CD14-positive monocyte (primary cell): ENCODE measurements at regions not wholly inside any gene's neighbourhood (a gene's known extent, or its start where the extent isn't known, plus 50 kb on each side); places are given as distances from the start of the nearest gene placed in this dataset.

Experiments used
- DNase-seq, 3 donors: peaks; one replicate each; pipeline ENCODE4 v3.0.0-alpha.2; 2011 to 2022
- H2AFZ ChIP-seq: 2 replicates; pipeline ENCODE4 v1.6.0; 2012; ENCODE audit warnings: mild to moderate bottlenecking, low read depth, low read length, inconsistent platforms; ENCODE audit not compliant: insufficient read depth, poor library complexity, severe bottlenecking
- H3K27ac ChIP-seq, 2 donors: 1 replicate in 1 of 2; 2 replicates in 1 of 2; pipeline ENCODE4 v1.5.1; 2012 to 2013; ENCODE audit warnings: low read length in 2 of 2, control low read depth in 1 of 2, inconsistent platforms in 1 of 2, low read depth in 1 of 2, mild to moderate bottlenecking in 1 of 2
- H3K27me3 ChIP-seq, 2 donors: one replicate each; pipeline versions ENCODE4 v1.6.0 to v1.6.1; 2011 to 2013; ENCODE audit warnings: low read length in 2 of 2; ENCODE audit not compliant: control insufficient read depth in 2 of 2, insufficient read depth in 2 of 2
- H3K36me3 ChIP-seq, 2 donors: replicated peaks in 1 of 2; 1 replicate in 1 of 2; 2 replicates in 1 of 2; pipeline versions ENCODE4 v1.5.1 to v1.6.1; 2012 to 2013; ENCODE audit warnings: low read length in 2 of 2, control low read depth in 1 of 2, inconsistent platforms in 1 of 2, mild to moderate bottlenecking in 1 of 2; ENCODE audit not compliant: insufficient read depth in 2 of 2, control insufficient read depth in 1 of 2
- H3K4me1 ChIP-seq, 2 donors: 1 replicate in 1 of 2; 2 replicates in 1 of 2; pipeline versions ENCODE4 v1.5.1 to v1.6.1; 2012 to 2013; ENCODE audit warnings: low read length in 2 of 2, control low read depth in 1 of 2, inconsistent platforms in 1 of 2, mild to moderate bottlenecking in 1 of 2, moderate library complexity in 1 of 2; ENCODE audit not compliant: insufficient read depth in 2 of 2, control insufficient read depth in 1 of 2
- H3K4me2 ChIP-seq: replicated peaks from 2 replicates; pipeline ENCODE3; 2012; ENCODE audit warnings: low read length, moderate library complexity, mild to moderate bottlenecking; ENCODE audit not compliant: poor library complexity, severe bottlenecking; ENCODE audit errors: extremely low read depth
- H3K4me3 ChIP-seq, 3 experiments: fragments of 200-600 bp in 1 of 3; sonication (generic) in 1 of 3; replicated peaks in 1 of 3; 1 replicate in 2 of 3; 2 replicates in 1 of 3; pipeline ENCODE4 v1.5.1; 2011 to 2013; ENCODE audit warnings: low read length in 3 of 3, mild to moderate bottlenecking in 3 of 3, control low read depth in 2 of 3, low read depth in 2 of 3, inconsistent platforms in 1 of 3, moderate library complexity in 1 of 3
- H3K79me2 ChIP-seq: 2 replicates; pipeline ENCODE4 v1.6.0; 2012; ENCODE audit warnings: mild to moderate bottlenecking, control low read depth, inconsistent platforms, low read length, moderate library complexity; ENCODE audit not compliant: insufficient read depth
- H3K9ac ChIP-seq: 2 replicates; pipeline ENCODE4 v1.6.0; 2017; ENCODE audit warnings: low read length, mild to moderate bottlenecking; ENCODE audit not compliant: insufficient read depth, poor library complexity, severe bottlenecking
- H3K9me3 ChIP-seq, 2 donors: replicated peaks in 1 of 2; 1 replicate in 1 of 2; 2 replicates in 1 of 2; pipeline versions ENCODE4 v1.5.1 to v1.6.1; 2012 to 2013; ENCODE audit warnings: low read length in 2 of 2, control low read depth in 1 of 2; ENCODE audit not compliant: control insufficient read depth in 1 of 2, insufficient read depth in 1 of 2
- H4K20me1 ChIP-seq: 2 replicates; pipeline ENCODE4 v1.6.0; 2012; ENCODE audit warnings: mild to moderate bottlenecking, low read length, control low read depth, moderate library complexity; ENCODE audit not compliant: insufficient read depth
- H3K27ac Mint-ChIP-seq, 7 donors: one replicate each; pipeline ENCODE4 v1.8.0; 2020; ENCODE audit warnings: mild to moderate bottlenecking in 7 of 7, mixed read lengths in 7 of 7, moderate library complexity in 6 of 7, inconsistent platforms in 2 of 7
- H3K27me3 Mint-ChIP-seq, 3 donors: one replicate each; pipeline ENCODE4 v1.8.0; 2021 to 2022; ENCODE audit warnings: low read depth in 3 of 3, mild to moderate bottlenecking in 3 of 3, mixed read lengths in 3 of 3, moderate library complexity in 3 of 3, inconsistent platforms in 1 of 3
- H3K36me3 Mint-ChIP-seq, 2 donors: one replicate each; pipeline ENCODE4 v1.8.0; 2020; ENCODE audit warnings: mixed read lengths in 2 of 2, inconsistent platforms in 1 of 2, mild to moderate bottlenecking in 1 of 2
- H3K4me1 Mint-ChIP-seq: one replicate; pipeline ENCODE4 v1.8.0; 2020; ENCODE audit warnings: mild to moderate bottlenecking, mixed read lengths
- H3K4me3 Mint-ChIP-seq, 2 donors: one replicate each; pipeline ENCODE4 v1.8.0; 2020; ENCODE audit warnings: mild to moderate bottlenecking in 2 of 2, mixed read lengths in 2 of 2, moderate library complexity in 1 of 2
- H3K9me3 Mint-ChIP-seq, 7 donors: one replicate each; pipeline ENCODE4 v1.8.0; 2020 to 2022; ENCODE audit warnings: mixed read lengths in 7 of 7, mild to moderate bottlenecking in 6 of 7, moderate library complexity in 6 of 7, inconsistent platforms in 2 of 7
- CTCF ChIP-seq: fragments of 200-600 bp; IDR thresholded peaks from one replicate; pipeline ENCODE4 v1.8.0; 2022; ENCODE audit warnings: antibody characterized with exemption, mild to moderate bottlenecking
- WGBS: methylation state at CpG from one replicate; pipeline ENCODE4 v1.1.5; 2013; ENCODE audit warnings: missing lambda C conversion rate; ENCODE audit not compliant: insufficient coverage; 5-methylcytosine and 5-hydroxymethylcytosine counted together
- intact Hi-C, 2 donors: fragments of 100-400 bp; cut with micrococcal nuclease; formaldehyde crosslinking; loops; one replicate each; pipeline versions ENCODE4 v1.15.0 to v1.15.1; 2023

- no peaks in the 10 kb centered on the region for H3K36me3 ChIP-seq
- no peak overlapping the region for H3K9ac ChIP-seq
- H3K4me1 ChIP-seq = no peaks in the 10 kb centered on the region
- H3K27me3 Mint-ChIP-seq = peaks cover 7 to 11% (median 9%) of the 10 kb centered on the region in 3 donors
- no peak overlapping the region for H3K4me3 ChIP-seq
- no peak overlapping the region for H3K27ac Mint-ChIP-seq
- 100% methylated on average over 1 of the region's 6 CpGs for WGBS
- H3K4me3 Mint-ChIP-seq = no peak overlapping the region
- no peak overlapping the region for H2AFZ ChIP-seq
- DNase-seq = no peak
- H3K9me3 Mint-ChIP-seq = peaks cover 0 to 2% (median 0%) of the 10 kb centered on the region in 7 donors
- intact Hi-C loops = no loop called here
- H3K9me3 ChIP-seq = no peaks in the 10 kb centered on the region
- no peaks in the 10 kb centered on the region for H4K20me1 ChIP-seq
- no peaks in the 10 kb centered on the region for H3K4me1 Mint-ChIP-seq
- H3K4me2 ChIP-seq = no peak overlapping the region
- no peaks in the 10 kb centered on the region for H3K79me2 ChIP-seq
- H3K27ac ChIP-seq = no peak overlapping the region
- TF ChIP-seq CTCF = no peak
- H3K27me3 ChIP-seq = no peaks in the 10 kb centered on the region
- H3K36me3 Mint-ChIP-seq = no peaks in the 10 kb centered on the region
Observed at GRCh38 chr20:57883224-57883623, 173.4 kb upstream of the PMEPA1 start.

GRCh38 chr20:57882451-57883161, 172.8 kb upstream of the PMEPA1 start:
- no peak for DNase-seq
- H3K9ac ChIP-seq = no peak overlapping the region
- no peak overlapping the region for H2AFZ ChIP-seq
- no peaks in the 10 kb centered on the region for H3K4me1 ChIP-seq
- no peak overlapping the region for H3K27ac ChIP-seq
- no peak overlapping the region for H3K4me3 ChIP-seq
- Mint-ChIP-seq H3K4me3 (no peak overlapping the region), H3K4me1 (no peaks in the 10 kb centered on the region), H3K36me3 (no peaks in the 10 kb centered on the region), H3K27me3 (peaks cover 6 to 11% (median 8%) of the 10 kb centered on the region in 3 donors), H3K9me3 (peaks cover 0 to 2% (median 0%) of the 10 kb centered on the region in 7 donors), H3K27ac (no peak overlapping the region)
- TF ChIP-seq CTCF = no peak
- no peaks in the 10 kb centered on the region for H3K9me3 ChIP-seq
- no peaks in the 10 kb centered on the region for H3K36me3 ChIP-seq
- H3K79me2 ChIP-seq = no peaks in the 10 kb centered on the region
- no peaks in the 10 kb centered on the region for H4K20me1 ChIP-seq
- H3K4me2 ChIP-seq = no peak overlapping the region
- intact Hi-C loops = no loop called here
- 93% methylated on average over 12 of the region's 16 CpGs for WGBS
- H3K27me3 ChIP-seq = no peaks in the 10 kb centered on the region
